H9 (cell line): ENCODE measurements at regions not wholly inside any gene's neighbourhood (a gene's known extent, or its start where the extent isn't known, plus 50 kb on each side); places are given as distances from the start of the nearest gene placed in this dataset.

Experiments used
- DNase-seq: peaks from one replicate; pipeline ENCODE4 v3.0.0-alpha.2; 2017
- H2AFZ ChIP-seq: one replicate; pipeline ENCODE4 v1.6.1; 2013; ENCODE audit warnings: mild to moderate bottlenecking, low read length, control low read depth, moderate library complexity
- H2AK5ac ChIP-seq: 2 replicates; pipeline ENCODE4 v1.6.1; 2013; ENCODE audit warnings: low read length, control low read depth, mixed read lengths; ENCODE audit not compliant: insufficient read length
- H2BK120ac ChIP-seq: one replicate; pipeline ENCODE4 v1.6.1; 2013; ENCODE audit warnings: low read depth, mild to moderate bottlenecking, low read length, control low read depth, inconsistent platforms; ENCODE audit not compliant: poor library complexity, severe bottlenecking
- H2BK12ac ChIP-seq: 2 replicates; pipeline ENCODE4 v1.6.1; 2013; ENCODE audit warnings: low read length, control low read depth, mixed read lengths, low read depth; ENCODE audit not compliant: insufficient read length
- H2BK15ac ChIP-seq: 2 replicates; pipeline ENCODE4 v1.6.1; 2013; ENCODE audit warnings: low read depth, low read length, control low read depth
- H2BK20ac ChIP-seq: one replicate; pipeline ENCODE4 v1.6.1; 2013; ENCODE audit warnings: low read depth, mild to moderate bottlenecking, low read length, control low read depth, inconsistent platforms; ENCODE audit not compliant: poor library complexity, severe bottlenecking
- H2BK5ac ChIP-seq: 2 replicates; pipeline ENCODE4 v1.6.1; 2013; ENCODE audit warnings: low read length, control low read depth, mixed read lengths; ENCODE audit not compliant: insufficient read length
- H3K14ac ChIP-seq: 2 replicates; pipeline ENCODE4 v1.6.1; 2013; ENCODE audit warnings: low read length, control low read depth; ENCODE audit not compliant: insufficient read depth
- H3K18ac ChIP-seq: 2 replicates; pipeline ENCODE4 v1.6.1; 2013; ENCODE audit warnings: low read depth, mild to moderate bottlenecking, mixed read lengths, low read length, control low read depth; ENCODE audit not compliant: insufficient read length
- H3K23ac ChIP-seq: 2 replicates; pipeline ENCODE4 v1.6.1; 2013; ENCODE audit warnings: low read length, control low read depth, mixed read lengths, low read depth; ENCODE audit not compliant: insufficient read length
- H3K23me2 ChIP-seq: 2 replicates; pipeline ENCODE4 v1.6.1; 2013; ENCODE audit warnings: low read depth, mild to moderate bottlenecking, mixed read lengths, low read length, control low read depth; ENCODE audit not compliant: insufficient read length, poor library complexity, severe bottlenecking
- H3K27ac ChIP-seq: 2 replicates; pipeline ENCODE4 v1.5.1; 2013; ENCODE audit warnings: low read length, control low read depth, mixed read lengths, low read depth; ENCODE audit not compliant: insufficient read length
- H3K27me3 ChIP-seq: 2 replicates; pipeline ENCODE4 v1.6.1; 2013; ENCODE audit warnings: low read length, control low read depth, inconsistent platforms; ENCODE audit not compliant: insufficient read depth
- H3K4ac ChIP-seq: 2 replicates; pipeline ENCODE4 v1.6.1; 2013; ENCODE audit warnings: low read depth, mild to moderate bottlenecking, control low read depth, inconsistent platforms, low read length, moderate library complexity
- H3K4me1 ChIP-seq: 2 replicates; pipeline ENCODE4 v1.6.1; 2013; ENCODE audit warnings: low read length, control low read depth, inconsistent platforms; ENCODE audit not compliant: insufficient read depth
- H3K4me2 ChIP-seq: 2 replicates; pipeline ENCODE4 v1.6.1; 2013; ENCODE audit warnings: low read length, control low read depth, mixed read lengths; ENCODE audit not compliant: insufficient read length, insufficient read depth
- H3K56ac ChIP-seq: 2 replicates; pipeline ENCODE4 v1.6.1; 2013; ENCODE audit warnings: low read depth, mild to moderate bottlenecking, mixed read lengths, low read length, control low read depth; ENCODE audit not compliant: insufficient read length
- H3K79me1 ChIP-seq: 2 replicates; pipeline ENCODE4 v1.6.1; 2013; ENCODE audit warnings: low read depth, mild to moderate bottlenecking, moderate library complexity, low read length, control low read depth, inconsistent platforms; ENCODE audit not compliant: insufficient read depth, poor library complexity, severe bottlenecking
- H3K79me2 ChIP-seq: 2 replicates; pipeline ENCODE4 v1.6.1; 2013; ENCODE audit warnings: low read length, control low read depth, inconsistent platforms; ENCODE audit not compliant: insufficient read depth
- H3K9ac ChIP-seq: 2 replicates; pipeline ENCODE4 v1.6.1; 2013; ENCODE audit warnings: low read length, control low read depth, mixed read lengths; ENCODE audit not compliant: insufficient read length; ENCODE audit errors: extremely low read depth
- H3K9me3 ChIP-seq: one replicate; pipeline ENCODE4 v1.6.1; 2013; ENCODE audit warnings: low read depth, low read length, inconsistent platforms; ENCODE audit not compliant: control insufficient read depth
- H3T11ph ChIP-seq: one replicate; pipeline ENCODE4 v1.6.1; 2013; ENCODE audit warnings: mild to moderate bottlenecking, low read length, control low read depth, inconsistent platforms
- H4K20me1 ChIP-seq: one replicate; pipeline ENCODE4 v1.6.1; 2013; ENCODE audit not compliant: control insufficient read depth, insufficient read length, insufficient read depth
- H4K5ac ChIP-seq: 2 replicates; pipeline ENCODE4 v1.6.1; 2013; ENCODE audit warnings: low read depth, mild to moderate bottlenecking, mixed read lengths, low read length, control low read depth; ENCODE audit not compliant: insufficient read length
- H4K8ac ChIP-seq: replicated peaks from 2 replicates; pipeline ENCODE4 v1.6.1; 2013; ENCODE audit warnings: low read length, control low read depth, mixed read lengths, low read depth; ENCODE audit not compliant: insufficient read length
- H4K91ac ChIP-seq: 2 replicates; pipeline ENCODE4 v1.6.1; 2013; ENCODE audit warnings: low read depth, mild to moderate bottlenecking, moderate library complexity, mixed read lengths, low read length, control low read depth; ENCODE audit not compliant: insufficient read length
- H3K27ac Mint-ChIP-seq, 3 experiments: 2 replicates in 2 of 3; 3 replicates in 1 of 3; pipeline ENCODE4 v1.8.0; 2020 to 2021; ENCODE audit warnings: mixed read lengths in 3 of 3, mild to moderate bottlenecking in 1 of 3, moderate library complexity in 1 of 3
- H3K27me3 Mint-ChIP-seq: 2 replicates; pipeline ENCODE4 v1.8.0; 2021; ENCODE audit warnings: low read depth, mild to moderate bottlenecking, moderate library complexity, mixed read lengths
- H3K36me3 Mint-ChIP-seq, 3 experiments: 2 replicates in 2 of 3; 3 replicates in 1 of 3; pipeline ENCODE4 v1.8.0; 2020 to 2021; ENCODE audit warnings: low read depth in 3 of 3, mixed read lengths in 3 of 3; ENCODE audit not compliant: insufficient read depth in 1 of 3
- H3K4me1 Mint-ChIP-seq, 2 experiments: 2 replicates each; pipeline ENCODE4 v1.8.0; 2020; ENCODE audit warnings: mixed read lengths in 2 of 2
- H3K4me3 Mint-ChIP-seq, 2 experiments: 2 replicates in 1 of 2; 3 replicates in 1 of 2; pipeline ENCODE4 v1.8.0; 2020 to 2021; ENCODE audit warnings: mild to moderate bottlenecking in 2 of 2, mixed read lengths in 2 of 2, moderate library complexity in 1 of 2
- H3K9me3 Mint-ChIP-seq, 2 experiments: 2 replicates in 1 of 2; 3 replicates in 1 of 2; pipeline ENCODE4 v1.8.0; 2020; ENCODE audit warnings: mild to moderate bottlenecking in 2 of 2, mixed read lengths in 2 of 2, moderate library complexity in 1 of 2
- CTCF ChIP-seq: fragments of 200-600 bp; sonication (generic); conservative IDR thresholded peaks from 3 replicates; pipeline ENCODE4 v1.8.0; 2021; ENCODE audit warnings: antibody characterized with exemption, mild to moderate bottlenecking
- WGBS: extraction: QIAGEN DNeasy Blood & Tissue Kit; methylation state at CpG from one replicate; pipeline ENCODE4 v1.1.7; 2013; ENCODE audit warnings: missing lambda C conversion rate, low lambda C conversion rate, mixed read lengths; ENCODE audit not compliant: insufficient read length; ENCODE audit errors: extremely low coverage; 5-methylcytosine and 5-hydroxymethylcytosine counted together

DNA sequence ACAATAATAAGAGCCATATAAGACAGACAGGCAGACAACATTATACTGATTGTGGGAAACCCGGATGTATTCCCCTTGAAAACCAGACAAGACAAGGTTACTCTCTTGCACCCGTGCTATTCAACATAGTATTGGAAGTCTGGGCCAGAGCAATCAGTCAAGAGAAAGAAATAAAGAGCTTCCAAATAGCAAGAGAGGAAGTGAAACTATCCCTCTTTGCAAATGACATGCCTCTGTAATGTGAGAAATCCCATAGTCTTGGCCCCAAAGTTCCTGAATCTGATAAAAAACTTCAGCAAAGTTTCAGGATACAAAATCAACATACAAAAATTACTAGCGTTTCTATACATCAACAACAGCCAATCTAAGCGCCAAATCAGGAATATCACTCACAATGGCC is 102.1 kb downstream of the DCAF12L2 start:
- Histone ChIP-seq H4K5ac (no peak overlapping the region), H3K4me1 (no peaks in the 10 kb centered on the region), H3K9ac (no peak overlapping the region), H4K8ac (no peak overlapping the region), H2AK5ac (no peak overlapping the region), H3K79me2 (no peaks in the 10 kb centered on the region), H3T11ph (no peak overlapping the region), H2AFZ (no peak overlapping the region), H2BK20ac (no peak overlapping the region), H3K14ac (no peak overlapping the region), H3K56ac (no peak overlapping the region), H3K27me3 (no peaks in the 10 kb centered on the region), H2BK120ac (no peak overlapping the region), H3K4ac (no peak overlapping the region), H2BK15ac (no peak overlapping the region), H3K9me3 (no peaks in the 10 kb centered on the region), H3K23ac (no peak overlapping the region), H2BK5ac (no peak overlapping the region), H3K79me1 (no peaks in the 10 kb centered on the region), H2BK12ac (no peak overlapping the region), H4K20me1 (no peaks in the 10 kb centered on the region), H3K4me2 (no peak overlapping the region), H3K27ac (no peak overlapping the region), H4K91ac (no peak overlapping the region), H3K23me2 (no peaks in the 10 kb centered on the region), H3K18ac (no peak overlapping the region)
- Mint-ChIP-seq H3K4me3 (no peak overlapping the region), H3K4me1 (peaks cover 0 to 6% of the 10 kb centered on the region in 2 experiments; a peak in 2 of 4 replicates), H3K27me3 (no peaks in the 10 kb centered on the region), H3K27ac (no peak overlapping the region), H3K36me3 (no peaks in the 10 kb centered on the region; a peak in 1 of 7 replicates), H3K9me3 (peaks cover 8 to 72% of the 10 kb centered on the region in 2 experiments)
- no CpG with 5 or more reads among the region's 4 CpGs for WGBS
- no peak for DNase-seq
- TF ChIP-seq CTCF: no peak
